DOHH2 (cell line): ENCODE measurements at regions not wholly inside any gene's neighbourhood (a gene's known extent, or its start where the extent isn't known, plus 50 kb on each side); places are given as distances from the start of the nearest gene placed in this dataset.

ENCODE experiments used
- H3F3A ChIP-seq: fragments of 200-600 bp; sonication (generic), shearing (Covaris generic); 2 replicates; pipeline ENCODE4 v1.6.0; 2016; ENCODE audit warnings: antibody characterized with exemption, mild to moderate bottlenecking; ENCODE audit not compliant: control insufficient read depth, insufficient read depth
- H3K27ac ChIP-seq: fragments of 200-600 bp; sonication (generic); 2 replicates; pipeline ENCODE4 v1.5.1; 2014; ENCODE audit warnings: low read depth, mild to moderate bottlenecking, low read length, moderate library complexity
- H3K27me3 ChIP-seq: fragments of 200-600 bp; sonication (generic); 2 replicates; pipeline ENCODE4 v1.6.1; 2014; ENCODE audit warnings: mild to moderate bottlenecking, low read length, mixed read lengths; ENCODE audit not compliant: control insufficient read depth
- H3K36me3 ChIP-seq: fragments of 200-600 bp; sonication (generic); 2 replicates; pipeline ENCODE4 v1.6.1; 2014; ENCODE audit warnings: mild to moderate bottlenecking, low read length, moderate library complexity, mixed read lengths; ENCODE audit not compliant: control insufficient read depth
- H3K4me1 ChIP-seq: fragments of 200-600 bp; sonication (generic); 2 replicates; pipeline ENCODE4 v1.6.1; 2014; ENCODE audit warnings: mild to moderate bottlenecking, low read length, mixed read lengths; ENCODE audit not compliant: control insufficient read depth
- H3K4me2 ChIP-seq: fragments of 200-600 bp; sonication (generic); 2 replicates; pipeline ENCODE4 v1.6.0; 2014; ENCODE audit warnings: mild to moderate bottlenecking, low read length, moderate library complexity
- H3K4me3 ChIP-seq: fragments of 200-600 bp; sonication (generic); 2 replicates; pipeline ENCODE4 v1.5.1; 2014; ENCODE audit warnings: mild to moderate bottlenecking, low read length, mixed read lengths
- H3K79me2 ChIP-seq: fragments of 200-600 bp; sonication (generic); 2 replicates; pipeline ENCODE4 v1.6.1; 2014; ENCODE audit warnings: mild to moderate bottlenecking, low read length, mixed read lengths; ENCODE audit not compliant: control insufficient read depth
- H3K9me2 ChIP-seq: fragments of 200-600 bp; sonication (generic); replicated peaks from 2 replicates; pipeline ENCODE4 v1.6.1; 2014; ENCODE audit warnings: mild to moderate bottlenecking, low read length, mixed read lengths; ENCODE audit not compliant: control insufficient read depth
- H3K9me3 ChIP-seq: fragments of 200-600 bp; sonication (generic); 2 replicates; pipeline ENCODE4 v1.6.1; 2014; ENCODE audit warnings: antibody characterized with exemption, low read length, mixed read lengths; ENCODE audit not compliant: control insufficient read depth, insufficient read depth
- H4K20me1 ChIP-seq: fragments of 200-600 bp; sonication (generic); 2 replicates; pipeline ENCODE4 v1.6.0; 2014; ENCODE audit warnings: low read depth, mild to moderate bottlenecking, antibody characterized with exemption, low read length, moderate library complexity; ENCODE audit not compliant: control insufficient read depth, insufficient read depth
- CTCF ChIP-seq: fragments of 200-600 bp; sonication (generic); IDR thresholded peaks from one replicate; pipeline ENCODE4 v1.5.1; 2014; ENCODE audit warnings: antibody characterized with exemption, mild to moderate bottlenecking, low read depth, low read length; ENCODE audit not compliant: poor library complexity, severe bottlenecking
- EZH2phosphoT487 ChIP-seq: fragments of 200-600 bp; sonication (generic); IDR thresholded peaks from 2 replicates; pipeline ENCODE4 v1.6.1; 2017; ENCODE audit warnings: borderline replicate concordance, mild to moderate bottlenecking, antibody characterized with exemption, low read length, moderate library complexity, mixed read lengths

- H3F3A ChIP-seq: no peaks in the 10 kb centered on the region
- H3K27me3 ChIP-seq: no peaks in the 10 kb centered on the region
- H3K4me2 ChIP-seq: no peak overlapping the region
- H3K79me2 ChIP-seq: no peaks in the 10 kb centered on the region
- H4K20me1 ChIP-seq: no peaks in the 10 kb centered on the region
- H3K36me3 ChIP-seq: no peaks in the 10 kb centered on the region
- no peaks in the 10 kb centered on the region for H3K9me2 ChIP-seq
- no peaks in the 10 kb centered on the region for H3K4me1 ChIP-seq
- H3K9me3 ChIP-seq: no peaks in the 10 kb centered on the region
- no peak overlapping the region for H3K27ac ChIP-seq
- no peak for TF ChIP-seq CTCF
- TF ChIP-seq EZH2phosphoT487: no peak
- no peak overlapping the region for H3K4me3 ChIP-seq
These were observed 52.0 kb upstream of the NTF3 start for GRCh38 chr12:5379749-5380496.
